Natural killer cell (primary cell): ENCODE measurements at regions not wholly inside any gene's neighbourhood (a gene's known extent, or its start where the extent isn't known, plus 50 kb on each side); places are given as distances from the start of the nearest gene placed in this dataset.
"Not testable (repeated sequence)": the region's sequence is repeated elsewhere in the genome, so short reads cannot be mapped to it uniquely, and the experiment has no call there.

Source experiments
- ATAC-seq, 3 donors: fragments of 150-1000 bp in 2 of 3; fragments of 200-7000 bp in 1 of 3; cut with Tn5 transposase; 1 replicate in 1 of 3; 2 replicates in 2 of 3; pipeline ENCODE4 v1.10.0; 2021; ENCODE audit warnings: mild to moderate bottlenecking in 2 of 3, moderate library complexity in 2 of 3
- DNase-seq, 2 donors: peaks; one replicate each; pipeline versions ENCODE4 v3.0.0 to v3.0.0-alpha.2; 2013 to 2021; ENCODE audit warnings: mixed read lengths in 1 of 2
- H3K27ac ChIP-seq: one replicate; pipeline ENCODE4 v1.5.1; 2013; ENCODE audit warnings: mild to moderate bottlenecking, low read length
- H3K27me3 ChIP-seq: one replicate; pipeline ENCODE4 v1.6.1; 2013; ENCODE audit warnings: low read length; ENCODE audit not compliant: control insufficient read depth, insufficient read depth
- H3K36me3 ChIP-seq: one replicate; pipeline ENCODE4 v1.6.1; 2013; ENCODE audit warnings: low read length; ENCODE audit not compliant: control insufficient read depth, insufficient read depth
- H3K4me1 ChIP-seq: one replicate; pipeline ENCODE4 v1.6.1; 2013; ENCODE audit warnings: low read length; ENCODE audit not compliant: control insufficient read depth, insufficient read depth
- H3K4me3 ChIP-seq: one replicate; pipeline ENCODE4 v1.5.1; 2013; ENCODE audit warnings: low read length
- H3K9me3 ChIP-seq: one replicate; pipeline ENCODE4 v1.6.1; 2013; ENCODE audit warnings: low read length; ENCODE audit not compliant: control insufficient read depth, insufficient read depth
- H3K27ac Mint-ChIP-seq, 2 donors: one replicate each; pipeline ENCODE4 v1.8.0; 2022; ENCODE audit warnings: mild to moderate bottlenecking in 2 of 2, mixed read lengths in 2 of 2, moderate library complexity in 1 of 2
- H3K27me3 Mint-ChIP-seq, 2 donors: one replicate each; pipeline ENCODE4 v1.8.0; 2022; ENCODE audit warnings: low read depth in 2 of 2, mixed read lengths in 2 of 2
- H3K36me3 Mint-ChIP-seq: one replicate; pipeline ENCODE4 v1.8.0; 2022; ENCODE audit warnings: mixed read lengths
- H3K4me1 Mint-ChIP-seq, 2 donors: one replicate each; pipeline ENCODE4 v1.8.0; 2022; ENCODE audit warnings: mixed read lengths in 2 of 2
- H3K4me3 Mint-ChIP-seq: one replicate; pipeline ENCODE4 v1.8.0; 2022; ENCODE audit warnings: mild to moderate bottlenecking, moderate library complexity, mixed read lengths
- H3K9me3 Mint-ChIP-seq, 2 donors: one replicate each; pipeline ENCODE4 v1.8.0; 2022; ENCODE audit warnings: mixed read lengths in 2 of 2
- CTCF ChIP-seq: fragments of 200-600 bp; IDR thresholded peaks from one replicate; pipeline ENCODE4 v1.8.0; 2022; ENCODE audit warnings: antibody characterized with exemption
- WGBS: methylation state at CpG from one replicate; pipeline ENCODE4 v1.1.7; 2013; ENCODE audit warnings: missing lambda C conversion rate; ENCODE audit not compliant: insufficient coverage; 5-methylcytosine and 5-hydroxymethylcytosine counted together
- intact Hi-C: fragments of 100-400 bp; cut with micrococcal nuclease; formaldehyde crosslinking; loops from one replicate; pipeline ENCODE4 v1.14.2; 2022

- peaks cover 4 to 20% of the 10 kb centered on the region in 2 donors for H3K27me3 Mint-ChIP-seq
- Histone ChIP-seq H3K27ac (no peak overlapping the region), H3K27me3 (peaks cover 2% of the 10 kb centered on the region), H3K4me1 (no peaks in the 10 kb centered on the region), H3K4me3 (no peak overlapping the region), H3K9me3 (no peaks in the 10 kb centered on the region), H3K36me3 (no peaks in the 10 kb centered on the region)
- no peak overlapping the region for H3K4me3 Mint-ChIP-seq
- H3K9me3 Mint-ChIP-seq: peaks cover 0 to 3% of the 10 kb centered on the region in 2 donors
- no peak overlapping the region for H3K27ac Mint-ChIP-seq
- no peak for DNase-seq
- no peak for ATAC-seq
- intact Hi-C loops: no loop called here
- no peaks in the 10 kb centered on the region for H3K36me3 Mint-ChIP-seq
- no peak for TF ChIP-seq CTCF
- H3K4me1 Mint-ChIP-seq: no peaks in the 10 kb centered on the region
- WGBS: 91% methylated on average over 5 of the region's 5 CpGs
Observed at GRCh38 chr6:167689278-167689677, 137.4 kb upstream of the AFDN start.

- Histone ChIP-seq H3K27me3 (peaks cover 5% of the 10 kb centered on the region), H3K27ac (no peak overlapping the region), H3K9me3 (no peaks in the 10 kb centered on the region), H3K36me3 (no peaks in the 10 kb centered on the region), H3K4me3 (no peak overlapping the region), H3K4me1 (no peaks in the 10 kb centered on the region)
- WGBS: 80% methylated on average over 6 of the region's 6 CpGs
- peaks cover 8 to 25% of the 10 kb centered on the region in 2 donors for H3K27me3 Mint-ChIP-seq
- H3K4me1 Mint-ChIP-seq: no peaks in the 10 kb centered on the region
- no peaks in the 10 kb centered on the region for H3K36me3 Mint-ChIP-seq
- H3K27ac Mint-ChIP-seq: no peak overlapping the region
- DNase-seq (no peak), ATAC-seq (no peak)
- peaks cover 0 to 3% of the 10 kb centered on the region in 2 donors for H3K9me3 Mint-ChIP-seq
- no peak overlapping the region for H3K4me3 Mint-ChIP-seq
- intact Hi-C loops: no loop called here
- TF ChIP-seq CTCF: no peak
Observed at GRCh38 chr6:167689751-167690150, 137.0 kb upstream of the AFDN start.

DNA sequence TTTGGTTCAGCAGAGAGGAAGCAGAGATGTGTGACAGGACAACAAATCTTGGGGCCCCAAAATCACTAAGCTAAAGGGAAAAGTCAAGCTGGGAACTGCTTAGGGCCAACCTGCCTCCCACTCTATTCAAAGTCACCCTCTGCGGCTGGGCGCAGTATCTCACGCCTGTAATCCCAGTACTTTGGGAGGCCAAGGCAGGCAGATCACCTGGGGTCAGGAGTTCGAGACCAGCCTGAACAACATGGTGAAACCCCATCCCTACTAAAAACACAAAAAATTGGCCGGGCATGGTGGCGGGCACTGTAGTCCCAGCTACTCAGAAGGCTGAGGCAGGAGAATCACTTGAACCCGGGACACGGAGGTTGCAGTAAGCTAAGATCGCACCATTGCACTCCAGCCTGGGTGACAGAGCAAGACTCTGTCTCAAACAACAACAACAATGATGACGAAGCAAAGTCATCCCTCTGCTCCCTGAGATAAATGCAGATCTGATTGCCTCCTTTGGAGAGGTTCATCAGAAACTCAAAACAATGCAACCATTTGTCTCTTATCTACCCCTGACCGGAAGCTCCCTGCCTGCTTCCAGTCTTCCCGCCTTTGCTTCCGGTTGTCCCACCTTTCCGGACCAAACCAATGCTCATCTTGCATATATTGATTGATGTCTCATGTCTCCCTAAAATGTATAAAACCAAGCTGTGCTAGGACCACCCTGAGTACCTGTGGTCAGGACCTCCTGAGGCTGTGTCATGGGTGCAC, 136.4 kb upstream of the AFDN start:
- H3K27ac ChIP-seq, H3K36me3 Mint-ChIP-seq, H3K4me1 Mint-ChIP-seq, H3K27me3 ChIP-seq, ATAC-seq, intact Hi-C loops, H3K4me3 Mint-ChIP-seq, H3K4me3 ChIP-seq, H3K9me3 Mint-ChIP-seq, H3K27ac Mint-ChIP-seq, H3K4me1 ChIP-seq, H3K9me3 ChIP-seq, DNase-seq, H3K36me3 ChIP-seq: not testable (repeated sequence)
- WGBS: 88% methylated on average over 14 of the region's 14 CpGs
- H3K27me3 Mint-ChIP-seq: peaks cover 8 to 29% of the 10 kb centered on the region in 2 donors

DNA sequence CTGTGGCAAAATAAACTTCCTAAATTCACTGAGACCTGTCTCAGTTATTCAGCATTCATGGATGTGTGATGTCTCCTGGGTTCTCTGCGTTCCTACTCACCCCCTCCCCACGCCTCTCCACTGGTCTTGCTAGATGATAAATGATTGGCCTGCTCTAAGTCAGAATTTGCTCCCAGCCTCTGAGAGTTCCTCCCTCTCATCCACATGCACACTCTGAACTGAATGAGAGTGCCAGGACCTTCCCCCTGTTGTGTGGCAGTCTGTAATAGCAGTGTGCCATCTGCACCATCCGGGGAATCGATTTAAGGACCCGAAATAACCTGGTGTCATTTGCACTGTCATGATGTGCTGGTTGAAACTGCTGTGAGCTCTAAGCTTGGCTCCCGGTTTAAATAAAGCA, 135.8 kb upstream of the AFDN start:
- DNase-seq (no peak), ATAC-seq (no peak)
- intact Hi-C loops: no loop called here
- H3K27ac ChIP-seq: no peak overlapping the region
- H3K4me1 Mint-ChIP-seq: no peaks in the 10 kb centered on the region
- TF ChIP-seq CTCF: no peak
- no peak overlapping the region for H3K27ac Mint-ChIP-seq
- WGBS: 87% methylated on average over 6 of the region's 6 CpGs
- no peak overlapping the region for H3K4me3 ChIP-seq
- H3K27me3 Mint-ChIP-seq: peaks cover 8 to 32% of the 10 kb centered on the region in 2 donors
- no peaks in the 10 kb centered on the region for H3K4me1 ChIP-seq
- no peaks in the 10 kb centered on the region for H3K36me3 Mint-ChIP-seq
- peaks cover 0 to under 1% of the 10 kb centered on the region in 2 donors for H3K9me3 Mint-ChIP-seq
- peaks cover 5% of the 10 kb centered on the region for H3K27me3 ChIP-seq
- H3K36me3 ChIP-seq: no peaks in the 10 kb centered on the region
- no peaks in the 10 kb centered on the region for H3K9me3 ChIP-seq
- no peak overlapping the region for H3K4me3 Mint-ChIP-seq
